ENCODE measurements at regions not wholly inside any gene's neighbourhood (a gene's known extent, or its start where the extent isn't known, plus 50 kb on each side); places are given as distances from the start of the nearest gene placed in this dataset.

GRCh38 chr18:39835303-39836030, 2119.6 kb upstream of the PIK3C3 start:
- DNase-seq: no peak

- no peak for DNase-seq
Observed at GRCh38 chr18:39834636-39835035, 2120.4 kb upstream of the PIK3C3 start.

- no peak for DNase-seq
Observed at GRCh38 chr18:39825485-39826150, 2129.4 kb upstream of the PIK3C3 start.

GRCh38 chr18:39806525-39806924, 2148.5 kb upstream of the PIK3C3 start:
- DNase-seq: no peak

GRCh38 chr18:39805218-39805617, 2149.8 kb upstream of the PIK3C3 start:
- no peak for DNase-seq

- DNase-seq: no peak
Observed at GRCh38 chr18:39802648-39803229, 2152.3 kb upstream of the PIK3C3 start.

- DNase-seq: no peak
Observed at GRCh38 chr18:39801848-39802247, 2153.2 kb upstream of the PIK3C3 start.

GRCh38 chr18:39801010-39801409, 2154.0 kb upstream of the PIK3C3 start:
- no peak for DNase-seq

- DNase-seq: peak; percentile 50 to 58
Observed at GRCh38 chr18:39799006-39799405, 2156.0 kb upstream of the PIK3C3 start.

GRCh38 chr18:39796393-39796792, 2158.6 kb upstream of the PIK3C3 start:
- DNase-seq: no peak

GRCh38 chr18:39795350-39795749, 2159.7 kb upstream of the PIK3C3 start:
- DNase-seq: no peak

- no peak for DNase-seq
Observed at GRCh38 chr18:39793609-39794008, 2161.4 kb upstream of the PIK3C3 start.

GRCh38 chr18:39788383-39788782, 2166.7 kb upstream of the PIK3C3 start:
- DNase-seq: no peak

- peak in 1 of 2 experiments; percentile 28 for DNase-seq
Observed at GRCh38 chr18:39786477-39786876, 2168.6 kb upstream of the PIK3C3 start.

- no peak for DNase-seq
Observed at GRCh38 chr18:39784541-39784940, 2170.5 kb upstream of the PIK3C3 start.

- DNase-seq: no peak
Observed at GRCh38 chr18:39781565-39781964, 2173.5 kb upstream of the PIK3C3 start.

GRCh38 chr18:39780774-39781173, 2174.3 kb upstream of the PIK3C3 start:
- no peak for DNase-seq

GRCh38 chr18:39779926-39780325, 2175.1 kb upstream of the PIK3C3 start:
- DNase-seq: no peak

- no peak for DNase-seq
Observed at GRCh38 chr18:39776766-39777165, 2178.3 kb upstream of the PIK3C3 start.

GRCh38 chr18:39774957-39775598, 2180.0 kb upstream of the PIK3C3 start:
- no peak for DNase-seq

GRCh38 chr18:39773646-39774045, 2181.4 kb upstream of the PIK3C3 start:
- DNase-seq: no peak

- no peak for DNase-seq
Observed at GRCh38 chr18:39772155-39772919, 2182.7 kb upstream of the PIK3C3 start.

GRCh38 chr18:39770399-39770798, 2184.6 kb upstream of the PIK3C3 start:
- DNase-seq: no peak
